Stimulated activated CD8-positive, alpha-beta memory T cell treated with anti-CD3 and anti-CD28 coated beads, Interleukin-7, amount 100 ng/mL, for 4 hours (primary cell): ENCODE measurements at regions not wholly inside any gene's neighbourhood (a gene's known extent, or its start where the extent isn't known, plus 50 kb on each side); places are given as distances from the start of the nearest gene placed in this dataset.

Experiments
- DNase-seq, 2 donors: peaks; one replicate each; pipeline ENCODE4 v3.0.0-alpha.2; 2020; ENCODE audit warnings: low read depth in 2 of 2

DNA sequence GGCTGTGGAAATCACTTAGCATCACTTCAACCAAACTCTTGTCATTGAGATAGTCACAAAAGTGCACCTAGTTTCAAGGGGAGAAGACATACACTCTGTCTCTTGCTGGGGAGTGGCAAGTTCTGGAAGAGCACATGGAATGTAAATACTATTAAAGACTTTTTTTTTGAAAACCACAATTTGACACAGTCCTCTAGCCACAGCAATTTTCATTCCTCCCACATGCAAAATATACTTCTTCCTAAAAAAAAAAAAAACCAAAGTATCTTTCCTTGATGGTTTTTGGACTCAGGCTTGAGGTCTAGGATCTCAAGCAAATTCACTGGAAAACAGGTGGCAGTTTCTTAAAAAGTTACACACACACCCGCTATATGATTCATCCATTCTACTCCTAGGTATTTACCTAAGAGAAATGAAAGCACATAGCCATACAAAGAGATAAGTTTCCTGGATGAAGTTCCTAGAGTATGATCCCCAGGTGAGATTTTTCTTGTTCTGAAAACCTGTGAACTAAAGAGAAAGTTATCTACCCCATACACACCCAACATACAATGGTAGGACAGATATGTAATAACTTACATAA is 295.8 kb downstream of the SP3 start:
- no peak for DNase-seq

DNA sequence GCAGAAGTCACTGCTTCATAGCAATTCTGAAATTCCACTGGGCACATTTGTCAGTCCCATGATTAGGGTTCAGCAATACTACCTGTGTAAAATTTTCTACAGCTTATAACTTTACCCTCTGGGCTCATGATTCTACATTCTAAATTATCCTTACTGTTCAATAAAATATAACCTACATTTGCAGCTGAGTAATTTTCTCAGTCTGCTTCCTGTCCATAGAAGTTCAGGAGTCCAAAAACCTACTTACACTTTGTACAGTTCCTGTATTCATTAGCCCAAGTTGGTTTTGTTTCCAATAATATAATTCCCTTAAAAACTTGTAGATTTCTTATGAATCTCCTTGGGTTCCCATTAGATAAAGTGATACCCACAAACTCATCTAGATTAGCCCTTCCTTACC is 295.3 kb downstream of the SP3 start:
- no peak for DNase-seq

DNA sequence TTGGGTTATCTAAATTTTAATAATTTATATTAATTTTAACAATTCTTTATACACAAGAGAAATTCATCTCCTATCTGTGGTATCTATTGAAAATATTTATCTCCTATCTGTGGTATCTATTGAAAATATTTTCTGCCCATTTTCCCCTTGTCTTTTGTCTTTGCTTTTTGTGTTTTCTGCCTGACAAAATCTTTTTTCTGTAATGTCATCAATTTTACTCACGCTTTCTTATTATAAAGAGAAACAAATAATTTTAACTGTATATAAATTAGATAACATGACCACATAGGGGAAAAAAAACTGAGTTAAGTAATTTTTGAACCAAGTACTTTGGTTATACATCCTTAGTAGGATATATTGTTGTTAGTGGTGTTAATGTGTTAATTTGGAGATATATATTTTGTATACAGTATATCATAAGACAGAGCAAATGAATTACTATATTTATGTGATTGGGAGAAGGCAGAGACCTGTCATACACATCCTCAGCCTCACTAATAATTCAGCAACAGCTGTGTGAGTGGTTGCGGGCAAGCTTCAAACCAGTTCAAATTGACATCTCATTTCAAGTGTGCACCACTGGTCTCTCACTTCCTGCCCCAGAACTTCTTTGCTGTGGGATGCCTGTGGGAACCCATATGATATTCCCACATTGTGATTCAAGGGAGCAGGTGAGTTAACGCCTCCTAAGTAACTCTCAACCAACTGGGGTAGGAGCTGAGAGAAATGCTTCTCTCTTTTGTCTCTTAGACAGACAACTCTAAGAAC is 292.4 kb downstream of the SP3 start:
- DNase-seq, result no peak

DNA sequence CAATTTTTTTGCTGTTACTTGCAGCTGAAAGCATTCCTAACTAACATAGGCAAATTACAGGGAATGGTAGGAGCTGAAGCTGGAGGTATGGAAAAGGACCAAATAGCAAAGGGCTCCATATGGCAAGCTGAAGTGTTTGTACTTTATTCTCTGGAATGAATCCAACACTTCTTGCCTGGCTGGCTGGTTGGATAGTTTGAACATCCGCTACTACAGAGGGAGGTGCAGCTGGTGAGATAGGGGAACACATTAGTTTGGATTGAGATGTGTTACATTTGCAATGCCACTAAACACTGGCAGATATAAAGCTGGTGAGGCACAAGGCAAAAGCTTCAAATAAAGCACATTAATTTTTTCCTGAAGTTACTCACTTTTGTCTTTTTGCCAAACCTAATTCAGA is 291.5 kb downstream of the SP3 start:
- no peak for DNase-seq

DNA sequence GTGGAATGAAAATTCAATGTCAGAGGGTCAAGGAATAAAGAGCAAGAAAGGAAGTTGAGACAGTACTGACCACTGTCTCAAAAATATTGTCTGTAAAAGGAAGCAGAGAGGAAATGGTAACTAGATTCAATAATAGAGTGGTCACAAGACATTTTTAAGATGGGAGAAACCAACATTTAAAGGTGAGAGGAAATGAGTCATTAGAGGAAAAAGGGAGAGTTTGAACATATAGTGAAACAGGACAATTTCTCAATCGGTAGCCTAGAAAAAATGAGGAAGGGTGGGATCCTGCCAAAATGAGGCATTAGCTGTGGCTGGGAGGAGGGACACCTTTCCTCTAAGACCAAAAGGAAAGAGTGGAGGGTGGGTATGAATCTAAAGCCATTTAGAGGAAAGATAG is 288.5 kb downstream of the SP3 start:
- no peak for DNase-seq

DNA sequence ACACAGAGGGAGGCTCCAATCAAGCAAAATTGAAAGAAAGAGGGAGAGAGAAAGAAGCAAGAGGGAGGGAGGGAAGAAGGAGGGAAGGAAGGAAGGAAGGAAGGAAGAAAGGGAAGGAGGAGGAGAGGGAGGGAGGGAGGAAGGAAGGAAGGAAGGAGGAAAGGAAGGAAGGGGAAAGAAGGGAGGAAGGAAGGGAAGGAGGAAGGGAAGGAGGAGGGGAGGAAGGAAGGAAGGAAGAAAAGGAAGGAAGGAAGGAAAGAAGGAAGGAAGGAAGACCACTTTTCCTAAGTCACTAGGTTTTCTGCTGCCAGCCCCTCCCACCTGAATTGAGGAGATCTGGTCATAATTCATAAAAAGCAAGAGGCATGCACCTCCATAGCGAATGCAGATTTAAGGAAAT is 287.0 kb downstream of the SP3 start:
- DNase-seq, result no peak

DNA sequence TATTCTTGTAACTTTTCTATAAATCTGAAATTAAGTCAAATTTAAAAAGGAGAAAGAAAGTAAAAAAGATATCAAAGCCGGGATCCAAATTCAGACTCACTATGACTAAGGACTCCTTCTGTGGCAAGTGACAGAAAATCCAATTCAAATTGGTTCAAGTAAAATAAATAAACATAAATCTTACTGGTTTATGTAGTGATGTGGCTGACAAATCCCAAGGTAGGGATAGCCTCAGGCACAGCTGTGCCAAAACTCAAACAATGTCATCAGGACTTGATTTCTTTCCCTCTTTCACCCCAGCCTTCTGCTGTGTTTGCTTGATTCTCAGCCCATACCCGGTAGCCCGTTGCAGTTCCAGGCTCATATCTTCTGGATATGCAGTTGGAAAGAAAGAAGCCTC is 284.6 kb downstream of the SP3 start:
- DNase-seq, result no peak

DNA sequence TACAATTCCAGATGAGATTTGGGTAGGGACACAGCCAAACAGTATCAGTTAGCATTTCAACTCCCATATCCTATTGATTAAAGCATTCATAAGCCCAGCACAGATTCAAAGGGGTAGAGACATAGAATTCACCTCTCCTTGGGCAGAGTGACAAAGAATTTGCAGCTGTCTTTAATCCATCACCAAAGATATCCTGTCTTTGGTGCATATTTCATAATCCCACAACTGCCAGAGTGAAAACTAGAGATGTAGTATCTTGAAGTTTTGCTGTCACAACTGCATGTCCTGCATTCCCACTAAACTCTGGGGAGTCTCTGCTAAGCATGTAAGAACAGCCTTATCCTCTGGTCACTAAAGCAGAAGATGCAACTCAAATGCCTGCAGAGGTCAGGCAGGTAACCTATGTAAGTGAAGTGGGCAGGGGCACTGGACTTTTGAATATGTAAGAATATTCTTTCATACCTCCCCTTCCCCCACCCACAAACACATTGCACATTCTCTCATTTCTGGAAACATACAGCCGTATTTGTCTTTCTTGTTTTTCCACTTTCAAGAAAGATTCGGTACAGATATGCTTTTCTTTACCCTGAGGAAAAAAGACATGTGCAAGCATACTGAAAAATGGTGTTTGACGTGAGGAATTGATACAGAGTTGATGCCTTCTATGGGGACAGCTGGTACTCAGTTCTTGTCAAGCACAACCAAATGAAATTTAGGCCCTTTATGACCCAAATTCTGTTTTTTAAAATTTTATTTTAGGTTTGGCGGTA is 283.1 kb downstream of the SP3 start:
- DNase-seq, result no peak

DNA sequence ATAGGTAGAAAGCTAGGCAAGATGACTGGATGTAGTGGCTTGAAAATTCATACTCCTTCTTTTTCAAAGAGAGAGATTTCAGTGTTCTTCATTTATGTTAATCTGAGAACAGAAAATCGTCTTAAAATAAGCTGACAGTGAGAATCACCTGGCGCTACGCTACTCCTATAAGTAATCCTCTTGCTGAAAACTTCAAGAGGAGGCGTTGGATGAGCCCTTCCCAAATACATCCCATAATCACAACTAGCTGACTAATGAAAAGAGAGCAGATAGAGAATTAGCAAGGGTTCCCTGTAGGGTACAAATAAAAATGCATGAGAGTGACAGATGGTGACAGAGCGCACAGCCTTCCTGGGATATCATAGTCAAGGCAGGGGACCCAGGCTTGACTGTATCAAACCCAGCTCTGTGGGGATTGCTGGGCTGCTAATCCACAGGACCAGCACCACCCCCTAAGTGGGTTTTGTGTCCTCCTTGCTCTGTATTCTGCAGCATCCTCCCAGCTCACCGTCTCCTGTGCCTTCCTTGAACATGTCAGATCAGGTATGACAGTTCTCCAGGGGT is 280.2 kb downstream of the SP3 start:
- DNase-seq, result no peak

DNA sequence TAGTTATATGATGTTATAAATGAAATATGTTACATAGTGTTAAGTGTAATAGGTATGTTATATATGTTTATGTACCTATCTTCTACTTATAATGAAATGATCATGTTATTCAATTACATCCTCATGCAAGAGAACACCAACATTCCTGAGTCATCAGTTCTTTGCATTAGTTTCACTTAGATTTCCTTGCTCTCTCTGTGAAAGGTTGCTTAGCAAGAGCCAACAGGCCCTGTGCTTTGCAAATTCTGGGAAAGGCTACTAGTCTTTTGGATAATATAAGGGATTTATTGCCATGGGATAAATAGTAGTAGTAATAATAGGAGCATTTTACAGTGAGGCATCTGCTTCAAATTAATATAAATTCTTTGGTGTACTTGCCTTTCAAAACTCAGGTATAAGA is 274.8 kb downstream of the SP3 start:
- no peak for DNase-seq

DNA sequence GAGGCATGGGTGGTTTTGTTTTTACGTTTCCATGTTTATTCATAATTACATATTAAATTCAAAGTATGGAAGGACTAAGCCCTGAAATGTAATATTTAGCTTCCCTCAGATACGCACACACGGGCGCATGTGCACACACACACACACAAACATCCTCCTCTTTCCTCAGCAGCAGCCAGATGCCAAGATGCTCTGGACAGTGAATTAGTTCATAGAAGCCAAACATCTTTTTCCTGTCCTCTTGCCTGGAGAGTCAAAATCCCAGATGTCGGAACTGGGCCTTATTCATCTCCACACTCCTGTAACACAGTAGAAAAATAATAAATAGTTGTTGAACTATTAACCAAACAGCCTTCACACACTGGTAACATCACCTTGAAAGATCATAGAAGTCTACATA is 273.1 kb downstream of the SP3 start:
- no peak for DNase-seq

DNA sequence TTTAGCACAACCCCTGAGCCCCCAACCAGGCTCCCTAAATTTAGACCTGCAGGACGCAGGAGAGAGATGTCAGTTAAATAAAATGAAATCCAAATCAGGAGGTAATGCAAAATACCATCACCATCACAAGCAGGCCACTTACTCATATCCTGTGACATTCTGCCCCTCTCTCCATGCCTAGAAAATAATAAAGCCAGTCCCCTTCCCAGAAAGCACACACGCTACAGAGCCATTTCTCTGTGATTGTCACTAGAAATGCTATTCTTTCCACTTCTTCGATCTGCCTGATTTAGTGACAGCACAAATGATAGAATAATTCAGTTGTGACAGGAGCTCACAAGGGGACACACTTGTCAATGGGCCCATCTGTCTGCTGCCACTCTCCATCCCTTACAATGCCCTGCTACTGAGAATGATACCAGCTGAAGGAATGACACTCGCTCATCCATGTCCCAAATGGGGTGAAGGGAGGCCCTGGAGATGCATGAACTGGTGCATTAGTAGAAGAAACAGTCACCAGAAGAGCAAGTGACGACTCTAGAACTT is 272.1 kb downstream of the SP3 start:
- no peak for DNase-seq

DNA sequence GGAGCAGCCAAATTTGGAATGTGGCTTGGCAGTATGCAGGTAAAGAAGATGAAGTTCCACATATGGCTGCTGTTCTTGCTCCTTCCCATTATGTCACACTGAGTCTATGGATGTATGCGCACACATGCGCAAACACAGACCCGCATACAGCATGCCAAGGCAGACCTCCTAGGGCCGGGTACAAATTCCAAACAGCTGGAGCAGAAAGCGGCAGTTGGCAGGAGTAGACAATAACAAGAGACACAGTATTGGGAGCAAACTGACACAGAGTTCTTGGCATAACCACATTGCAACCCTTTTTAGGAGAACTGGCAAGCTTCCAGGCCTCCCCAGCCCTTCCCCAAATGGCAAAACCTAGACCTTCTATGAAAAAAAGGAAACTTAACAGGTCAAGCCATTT is 268.9 kb downstream of the SP3 start:
- no peak for DNase-seq

DNA sequence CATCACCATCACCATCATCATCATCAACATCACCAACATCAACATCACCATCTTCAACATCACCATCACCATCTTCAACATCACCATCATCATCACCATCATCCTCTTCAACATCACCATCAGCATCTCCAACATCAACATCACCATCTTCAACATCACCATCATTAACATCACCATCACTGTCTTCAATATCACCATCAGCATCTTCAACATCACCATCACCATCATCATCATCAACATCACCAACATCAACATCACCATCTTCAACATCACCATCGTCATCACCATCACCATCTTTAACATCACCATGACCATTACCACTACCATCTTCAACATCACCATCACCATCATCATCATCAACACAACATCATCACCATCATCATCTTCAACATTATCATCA is 267.2 kb downstream of the SP3 start:
- DNase-seq, result no peak

DNA sequence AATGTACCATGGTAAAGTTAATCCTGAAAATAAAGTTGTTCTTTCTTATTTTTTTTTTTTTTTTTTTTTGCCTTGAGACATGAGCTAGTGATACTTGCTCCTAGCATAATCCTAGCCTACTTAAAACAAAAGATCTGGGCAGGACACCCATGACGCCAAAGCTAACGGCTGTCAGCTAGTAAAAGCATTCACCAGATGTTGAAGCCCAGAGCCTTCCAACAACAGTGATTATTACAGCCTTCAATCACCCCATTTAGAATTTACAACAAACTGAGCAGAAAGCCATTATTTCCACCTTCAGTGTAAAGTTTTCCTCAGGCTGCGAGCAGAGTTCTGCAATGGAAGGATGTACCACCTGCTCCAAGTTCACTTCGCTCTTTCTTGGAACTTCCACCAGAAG is 259.5 kb downstream of the SP3 start:
- DNase-seq, result no peak

DNA sequence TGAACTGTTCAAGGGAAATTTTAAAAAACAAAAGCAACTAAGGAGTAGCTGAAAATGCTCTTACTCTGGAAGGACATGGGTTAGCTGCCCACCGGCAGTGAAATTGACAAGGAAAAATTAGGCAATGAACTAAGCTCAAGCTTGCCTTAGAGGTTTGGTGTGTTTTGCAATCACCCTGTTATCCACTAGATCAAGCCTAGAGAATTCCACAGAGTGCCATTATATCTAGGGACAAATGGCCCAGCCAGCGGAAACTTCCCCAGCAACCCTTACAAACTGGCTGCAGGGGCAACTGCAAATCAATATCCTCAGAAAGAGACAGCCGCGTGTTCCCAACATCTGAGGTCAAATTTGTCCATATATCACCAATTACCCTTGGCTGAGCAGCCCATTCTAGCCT is 258.2 kb downstream of the SP3 start:
- no peak for DNase-seq

DNA sequence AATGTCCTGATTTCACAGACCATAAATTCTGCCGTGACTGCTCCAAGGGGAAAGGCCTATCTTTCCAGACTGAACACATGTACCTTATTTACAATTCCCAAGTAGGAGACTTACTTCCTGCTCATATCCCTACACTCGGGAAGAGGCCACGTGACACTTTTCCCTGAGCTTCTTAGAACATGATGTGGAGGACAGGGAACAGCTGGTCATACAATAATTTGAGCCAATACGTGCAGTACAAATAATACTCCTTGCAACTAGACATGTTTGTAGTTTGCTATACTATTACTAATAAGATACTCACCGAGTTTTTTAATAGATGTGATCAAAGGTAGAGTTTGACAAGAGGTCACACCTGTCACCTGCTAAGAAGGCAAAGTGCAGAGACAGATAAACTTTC is 256.4 kb downstream of the SP3 start:
- DNase-seq, result no peak

DNA sequence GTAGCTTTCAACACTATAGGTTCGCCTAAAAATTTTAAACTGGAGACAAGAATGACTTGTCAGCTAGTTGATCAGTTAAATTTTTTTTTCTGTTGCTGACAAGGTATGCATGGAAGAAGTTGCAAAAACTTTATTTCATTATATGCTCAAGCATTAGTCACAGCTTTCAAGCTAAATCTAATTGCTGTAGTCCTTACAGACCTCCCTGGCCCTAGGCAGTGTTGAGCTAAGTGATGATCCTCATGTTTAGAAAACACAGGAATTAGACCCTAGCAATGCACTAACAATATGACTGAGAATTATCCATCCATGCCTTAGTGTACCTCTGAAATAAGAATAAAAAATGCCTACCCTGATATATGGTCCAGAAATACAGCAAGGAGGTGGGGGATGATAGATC is 253.4 kb downstream of the SP3 start:
- no peak for DNase-seq

DNA sequence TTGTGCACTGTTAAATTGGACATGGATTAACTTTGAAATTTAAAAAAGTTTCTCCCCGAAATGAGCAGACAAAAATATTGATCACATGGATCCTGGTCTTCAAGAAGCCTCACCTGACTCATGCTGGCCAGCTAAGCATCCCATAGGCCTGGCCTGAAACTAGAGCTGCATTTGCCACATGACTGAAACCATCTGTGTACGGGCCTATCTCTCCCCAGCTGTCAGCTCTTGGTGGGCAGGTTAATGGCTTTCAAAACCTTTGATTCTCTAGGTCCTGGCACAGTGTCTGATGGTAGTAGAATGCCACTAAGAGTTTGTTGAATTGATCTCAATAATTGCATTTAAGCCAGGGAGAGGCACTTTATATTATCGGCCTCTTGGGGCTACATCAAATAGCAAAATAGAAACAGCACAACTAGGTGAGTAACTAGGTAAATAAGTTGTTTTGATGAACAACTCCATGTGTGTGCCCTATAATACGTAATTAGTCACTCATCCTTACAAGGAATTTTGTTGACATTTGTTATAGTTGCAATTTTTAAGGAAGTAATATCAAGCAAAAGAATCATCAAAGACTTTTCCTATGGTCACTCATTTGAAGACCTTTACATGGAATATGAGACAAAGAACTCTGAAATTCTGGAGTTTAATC is 251.1 kb downstream of the SP3 start:
- no peak for DNase-seq

DNA sequence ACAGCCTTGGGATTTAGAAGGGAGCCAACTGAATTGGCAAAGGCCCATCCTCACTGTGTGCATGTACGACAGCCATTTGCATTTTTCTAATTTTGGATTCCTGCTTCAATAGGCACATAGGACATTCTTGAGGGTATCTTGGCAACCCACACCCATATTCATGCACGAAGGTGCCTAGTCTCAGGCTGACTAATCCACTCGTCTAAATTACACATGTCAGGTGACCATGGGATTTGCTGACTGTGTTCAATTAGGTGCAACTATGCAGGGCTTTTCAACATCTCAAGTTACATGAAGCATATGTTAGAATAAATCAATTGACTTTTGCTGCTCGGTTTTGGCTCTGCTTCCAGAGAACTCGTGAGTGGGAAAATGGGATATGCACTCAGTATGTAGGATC is 249.7 kb downstream of the SP3 start:
- no peak for DNase-seq

DNA sequence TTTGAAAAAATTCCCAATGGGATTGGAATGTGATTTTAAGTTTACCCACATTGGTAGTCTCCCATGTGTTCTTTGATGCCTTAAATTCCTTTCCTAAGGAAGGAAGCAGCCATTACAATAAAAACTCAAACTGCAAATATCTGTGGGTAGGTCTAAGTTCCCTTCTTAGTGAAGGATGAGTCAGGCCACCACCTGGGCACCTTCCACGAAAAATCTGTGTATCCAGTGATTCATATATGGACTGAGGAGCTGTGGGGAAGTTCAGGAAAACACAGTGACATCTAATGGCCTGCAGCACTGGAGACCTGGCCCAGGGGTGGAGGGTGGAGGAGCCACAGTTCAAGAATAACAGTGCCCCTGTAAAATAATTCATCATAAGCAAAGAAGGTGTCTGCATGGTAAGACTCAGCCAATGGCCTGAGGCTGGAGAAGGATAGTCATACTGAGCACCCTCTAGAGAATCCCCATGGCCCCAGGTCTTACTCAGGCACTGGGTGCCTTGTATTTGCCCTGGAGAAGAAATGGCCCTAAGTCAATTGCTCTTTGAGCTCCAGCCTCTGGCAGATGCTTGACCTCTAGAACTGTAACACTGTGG is 248.6 kb downstream of the SP3 start:
- no peak for DNase-seq

DNA sequence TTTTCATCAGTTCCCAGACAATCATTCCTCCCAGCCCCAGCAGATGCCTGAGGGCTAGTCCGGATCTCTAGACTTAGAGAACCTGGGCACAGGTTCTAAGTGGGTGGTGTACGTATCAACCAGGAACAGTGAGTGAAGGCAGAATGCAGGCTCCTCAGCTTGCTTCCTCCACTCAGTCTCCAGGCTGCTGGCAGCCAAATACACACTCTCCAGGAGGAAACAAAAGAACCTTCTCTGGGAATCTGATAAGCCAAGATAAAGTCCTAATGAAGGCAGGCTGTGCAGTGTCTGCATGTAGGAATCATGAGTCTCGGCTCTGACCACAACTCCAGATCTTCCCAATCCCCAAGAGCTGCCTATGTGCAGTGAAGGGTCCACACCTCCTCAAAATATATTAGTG is 245.7 kb downstream of the SP3 start:
- DNase-seq, result no peak
